ENCODE measurements at regions not wholly inside any gene's neighbourhood (a gene's known extent, or its start where the extent isn't known, plus 50 kb on each side); places are given as distances from the start of the nearest gene placed in this dataset.

DNA sequence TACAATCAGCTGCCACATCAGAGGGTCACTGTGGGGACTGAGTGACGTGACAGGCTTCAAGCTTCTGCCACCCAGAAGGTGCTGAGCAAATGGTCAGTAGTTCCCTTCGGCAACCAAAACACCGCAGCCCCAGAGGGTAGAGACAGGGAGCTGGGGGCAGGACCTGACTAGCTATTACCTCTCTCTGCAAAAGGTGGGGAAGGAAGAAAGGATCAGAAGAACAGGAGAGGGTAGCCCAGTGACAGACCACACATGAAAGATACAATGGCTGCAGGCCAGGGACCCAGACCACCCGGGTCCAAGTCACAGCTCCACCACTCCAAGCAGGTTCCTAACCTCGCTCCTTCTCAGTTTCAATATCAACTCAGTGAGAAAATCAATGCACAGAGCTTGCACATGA, 377.1 kb downstream of the NPHP4 start:
- TF ChIP-seq CTCF (IDR thresholded peaks at IDR 0.05), result no peak
- TF ChIP-seq EP300 (IDR thresholded peaks at IDR 0.05; ENCODE audit: low read depth), result no peak
- TF ChIP-seq POLR2A (IDR thresholded peaks at IDR 0.05), result no peak
- TF ChIP-seq POLR2AphosphoS5 (IDR thresholded peaks at IDR 0.05), result no peak
